ENCODE measurements at regions not wholly inside any gene's neighbourhood (a gene's known extent, or its start where the extent isn't known, plus 50 kb on each side); places are given as distances from the start of the nearest gene placed in this dataset.

- no peak overlapping the region for H3K9ac ChIP-seq (ENCODE audit: low read length)
- H3K27me3 ChIP-seq (ENCODE audit: control insufficient read depth, insufficient read depth, low read length) = no peaks in the 10 kb centered on the region
- H3K4me1 ChIP-seq (ENCODE audit: control insufficient read depth, insufficient read depth, low read length) = peaks cover 4% of the 10 kb centered on the region
- H3K4me3 ChIP-seq (ENCODE audit: low read length) = no peak overlapping the region
- no peaks in the 10 kb centered on the region for H3K9me3 ChIP-seq (ENCODE audit: control insufficient read depth, low read length)
- H3K36me3 ChIP-seq (ENCODE audit: control insufficient read depth, insufficient read depth, low read length) = no peaks in the 10 kb centered on the region
These were observed 176.6 kb upstream of the EMCN start for GRCh38 chr4:100694467-100694866.

GRCh38 chr4:100690812-100691211 is 173.0 kb upstream of the EMCN start:
- no peaks in the 10 kb centered on the region for H3K27me3 ChIP-seq (ENCODE audit: control insufficient read depth, insufficient read depth, low read length)
- peaks cover 4% of the 10 kb centered on the region for H3K4me1 ChIP-seq (ENCODE audit: control insufficient read depth, insufficient read depth, low read length)
- H3K4me3 ChIP-seq (ENCODE audit: low read length) = no peak overlapping the region
- no peaks in the 10 kb centered on the region for H3K9me3 ChIP-seq (ENCODE audit: control insufficient read depth, low read length)
- H3K36me3 ChIP-seq (ENCODE audit: control insufficient read depth, insufficient read depth, low read length) = no peaks in the 10 kb centered on the region
- H3K9ac ChIP-seq (ENCODE audit: low read length) = no peak overlapping the region

- Histone ChIP-seq H3K4me3 (ENCODE audit: low read length) (no peak overlapping the region), H3K4me1 (ENCODE audit: control insufficient read depth, insufficient read depth, low read length) (no peaks in the 10 kb centered on the region), H3K9ac (ENCODE audit: low read length) (no peak overlapping the region), H3K36me3 (ENCODE audit: control insufficient read depth, insufficient read depth, low read length) (no peaks in the 10 kb centered on the region), H3K9me3 (ENCODE audit: control insufficient read depth, low read length) (no peaks in the 10 kb centered on the region), H3K27me3 (ENCODE audit: control insufficient read depth, insufficient read depth, low read length) (no peaks in the 10 kb centered on the region)
These were observed 170.5 kb upstream of the EMCN start for GRCh38 chr4:100688368-100688767.

GRCh38 chr4:100682477-100683218 is 164.8 kb upstream of the EMCN start:
- no peaks in the 10 kb centered on the region for H3K36me3 ChIP-seq (ENCODE audit: control insufficient read depth, insufficient read depth, low read length)
- no peaks in the 10 kb centered on the region for H3K4me1 ChIP-seq (ENCODE audit: control insufficient read depth, insufficient read depth, low read length)
- no peak overlapping the region for H3K9ac ChIP-seq (ENCODE audit: low read length)
- H3K27me3 ChIP-seq (ENCODE audit: control insufficient read depth, insufficient read depth, low read length) = no peaks in the 10 kb centered on the region
- H3K9me3 ChIP-seq (ENCODE audit: control insufficient read depth, low read length) = no peaks in the 10 kb centered on the region
- H3K4me3 ChIP-seq (ENCODE audit: low read length) = no peak overlapping the region

GRCh38 chr4:100681289-100681688 is 163.5 kb upstream of the EMCN start:
- no peak overlapping the region for H3K4me3 ChIP-seq (ENCODE audit: low read length)
- H3K9ac ChIP-seq (ENCODE audit: low read length) = no peak overlapping the region
- no peaks in the 10 kb centered on the region for H3K4me1 ChIP-seq (ENCODE audit: control insufficient read depth, insufficient read depth, low read length)
- H3K36me3 ChIP-seq (ENCODE audit: control insufficient read depth, insufficient read depth, low read length) = no peaks in the 10 kb centered on the region
- no peaks in the 10 kb centered on the region for H3K9me3 ChIP-seq (ENCODE audit: control insufficient read depth, low read length)
- no peaks in the 10 kb centered on the region for H3K27me3 ChIP-seq (ENCODE audit: control insufficient read depth, insufficient read depth, low read length)

GRCh38 chr4:100679926-100680325 is 162.1 kb upstream of the EMCN start:
- H3K27me3 ChIP-seq (ENCODE audit: control insufficient read depth, insufficient read depth, low read length) = no peaks in the 10 kb centered on the region
- H3K4me1 ChIP-seq (ENCODE audit: control insufficient read depth, insufficient read depth, low read length) = no peaks in the 10 kb centered on the region
- no peak overlapping the region for H3K4me3 ChIP-seq (ENCODE audit: low read length)
- no peaks in the 10 kb centered on the region for H3K9me3 ChIP-seq (ENCODE audit: control insufficient read depth, low read length)
- H3K36me3 ChIP-seq (ENCODE audit: control insufficient read depth, insufficient read depth, low read length) = no peaks in the 10 kb centered on the region
- no peak overlapping the region for H3K9ac ChIP-seq (ENCODE audit: low read length)

- H3K36me3 ChIP-seq (ENCODE audit: control insufficient read depth, insufficient read depth, low read length) = no peaks in the 10 kb centered on the region
- H3K4me3 ChIP-seq (ENCODE audit: low read length) = no peak overlapping the region
- H3K9me3 ChIP-seq (ENCODE audit: control insufficient read depth, low read length) = no peaks in the 10 kb centered on the region
- no peak overlapping the region for H3K9ac ChIP-seq (ENCODE audit: low read length)
- H3K4me1 ChIP-seq (ENCODE audit: control insufficient read depth, insufficient read depth, low read length) = no peaks in the 10 kb centered on the region
- no peaks in the 10 kb centered on the region for H3K27me3 ChIP-seq (ENCODE audit: control insufficient read depth, insufficient read depth, low read length)
These were observed 157.2 kb upstream of the EMCN start for GRCh38 chr4:100674976-100675375.

GRCh38 chr4:100657187-100657586 is 139.4 kb upstream of the EMCN start:
- Histone ChIP-seq H3K9ac (ENCODE audit: low read length) (no peak overlapping the region), H3K36me3 (ENCODE audit: control insufficient read depth, insufficient read depth, low read length) (no peaks in the 10 kb centered on the region), H3K27me3 (ENCODE audit: control insufficient read depth, insufficient read depth, low read length) (no peaks in the 10 kb centered on the region), H3K4me3 (ENCODE audit: low read length) (no peak overlapping the region), H3K9me3 (ENCODE audit: control insufficient read depth, low read length) (no peaks in the 10 kb centered on the region), H3K4me1 (ENCODE audit: control insufficient read depth, insufficient read depth, low read length) (no peaks in the 10 kb centered on the region)

- H3K4me3 ChIP-seq (ENCODE audit: low read length) = no peak overlapping the region
- H3K9ac ChIP-seq (ENCODE audit: low read length) = no peak overlapping the region
- H3K9me3 ChIP-seq (ENCODE audit: control insufficient read depth, low read length) = no peaks in the 10 kb centered on the region
- H3K4me1 ChIP-seq (ENCODE audit: control insufficient read depth, insufficient read depth, low read length) = no peaks in the 10 kb centered on the region
- no peaks in the 10 kb centered on the region for H3K27me3 ChIP-seq (ENCODE audit: control insufficient read depth, insufficient read depth, low read length)
- no peaks in the 10 kb centered on the region for H3K36me3 ChIP-seq (ENCODE audit: control insufficient read depth, insufficient read depth, low read length)
These were observed 133.8 kb upstream of the EMCN start for GRCh38 chr4:100651499-100652175.

- no peak overlapping the region for H3K9ac ChIP-seq (ENCODE audit: low read length)
- no peaks in the 10 kb centered on the region for H3K27me3 ChIP-seq (ENCODE audit: control insufficient read depth, insufficient read depth, low read length)
- H3K9me3 ChIP-seq (ENCODE audit: control insufficient read depth, low read length) = no peaks in the 10 kb centered on the region
- H3K36me3 ChIP-seq (ENCODE audit: control insufficient read depth, insufficient read depth, low read length) = no peaks in the 10 kb centered on the region
- no peaks in the 10 kb centered on the region for H3K4me1 ChIP-seq (ENCODE audit: control insufficient read depth, insufficient read depth, low read length)
- no peak overlapping the region for H3K4me3 ChIP-seq (ENCODE audit: low read length)
These were observed 131.6 kb upstream of the EMCN start for GRCh38 chr4:100649417-100649816.

GRCh38 chr4:100644150-100644549 is 126.3 kb upstream of the EMCN start:
- H3K4me3 ChIP-seq (ENCODE audit: low read length) = no peak overlapping the region
- no peaks in the 10 kb centered on the region for H3K36me3 ChIP-seq (ENCODE audit: control insufficient read depth, insufficient read depth, low read length)
- no peak overlapping the region for H3K9ac ChIP-seq (ENCODE audit: low read length)
- H3K4me1 ChIP-seq (ENCODE audit: control insufficient read depth, insufficient read depth, low read length) = no peaks in the 10 kb centered on the region
- H3K9me3 ChIP-seq (ENCODE audit: control insufficient read depth, low read length) = no peaks in the 10 kb centered on the region
- H3K27me3 ChIP-seq (ENCODE audit: control insufficient read depth, insufficient read depth, low read length) = no peaks in the 10 kb centered on the region

- Histone ChIP-seq H3K9me3 (ENCODE audit: control insufficient read depth, low read length) (no peaks in the 10 kb centered on the region), H3K4me3 (ENCODE audit: low read length) (no peak overlapping the region), H3K4me1 (ENCODE audit: control insufficient read depth, insufficient read depth, low read length) (no peaks in the 10 kb centered on the region), H3K27me3 (ENCODE audit: control insufficient read depth, insufficient read depth, low read length) (no peaks in the 10 kb centered on the region), H3K36me3 (ENCODE audit: control insufficient read depth, insufficient read depth, low read length) (no peaks in the 10 kb centered on the region), H3K9ac (ENCODE audit: low read length) (no peak overlapping the region)
These were observed 123.5 kb upstream of the EMCN start for GRCh38 chr4:100641336-100641735.

Measured in mucosa of stomach (tissue), 1 donor.